ENCODE measurements at regions not wholly inside any gene's neighbourhood (a gene's known extent, or its start where the extent isn't known, plus 50 kb on each side); places are given as distances from the start of the nearest gene placed in this dataset.
A peak's percentile ranks its signal among the peaks of the same experiment; 100 is the strongest.
"Not testable (repeated sequence)": the region's sequence is repeated elsewhere in the genome, so short reads cannot be mapped to it uniquely, and the experiment has no call there.

GRCh38 chr2:89153210-89153609 is 461.7 kb downstream of the RPIA start:
- DNase-seq (ENCODE audit: low read depth): not testable (repeated sequence)

- not testable (repeated sequence) for DNase-seq (ENCODE audit: low read depth)
Observed at GRCh38 chr2:89154247-89154682, 462.8 kb downstream of the RPIA start.

GRCh38 chr2:89160306-89160705 is 468.8 kb downstream of the RPIA start:
- not testable (repeated sequence) for DNase-seq (ENCODE audit: low read depth)

GRCh38 chr2:89161626-89162025 is 470.2 kb downstream of the RPIA start:
- not testable (repeated sequence) for DNase-seq (ENCODE audit: low read depth)

- DNase-seq (ENCODE audit: low read depth): not testable (repeated sequence)
Observed at GRCh38 chr2:89170506-89171173, 479.2 kb downstream of the RPIA start.

- not testable (repeated sequence) for DNase-seq (ENCODE audit: low read depth)
Observed at GRCh38 chr2:89171174-89171519, 479.7 kb downstream of the RPIA start.

GRCh38 chr2:89177004-89177403 is 485.5 kb downstream of the RPIA start:
- not testable (repeated sequence) for DNase-seq (ENCODE audit: low read depth)

GRCh38 chr2:89182221-89182620 is 490.7 kb downstream of the RPIA start:
- peak; percentile 5 for DNase-seq (ENCODE audit: low read depth)

- not testable (repeated sequence) for DNase-seq (ENCODE audit: low read depth)
Observed at GRCh38 chr2:89184746-89185145, 493.3 kb downstream of the RPIA start.

- not testable (repeated sequence) for DNase-seq (ENCODE audit: low read depth)
Observed at GRCh38 chr2:89195636-89196251, 504.3 kb downstream of the RPIA start.

GRCh38 chr2:89196719-89197118 is 505.2 kb downstream of the RPIA start:
- not testable (repeated sequence) for DNase-seq (ENCODE audit: low read depth)

- DNase-seq (ENCODE audit: low read depth): not testable (repeated sequence)
Observed at GRCh38 chr2:89198026-89198425, 506.6 kb downstream of the RPIA start.

GRCh38 chr2:89199453-89200246 is 508.2 kb downstream of the RPIA start:
- DNase-seq (ENCODE audit: low read depth): not testable (repeated sequence)

GRCh38 chr2:89200247-89200527 is 508.7 kb downstream of the RPIA start:
- not testable (repeated sequence) for DNase-seq (ENCODE audit: low read depth)

GRCh38 chr2:89202518-89202917 is 511.0 kb downstream of the RPIA start:
- DNase-seq (ENCODE audit: low read depth): not testable (repeated sequence)

GRCh38 chr2:89205153-89205552 is 513.7 kb downstream of the RPIA start:
- not testable (repeated sequence) for DNase-seq (ENCODE audit: low read depth)

- DNase-seq (ENCODE audit: low read depth): peak; percentile 48
Observed at GRCh38 chr2:89208144-89208932, 516.9 kb downstream of the RPIA start.

GRCh38 chr2:89213151-89213550 is 521.7 kb downstream of the RPIA start:
- DNase-seq (ENCODE audit: low read depth): not testable (repeated sequence)

- DNase-seq (ENCODE audit: low read depth): not testable (repeated sequence)
Observed at GRCh38 chr2:89213811-89214210, 522.3 kb downstream of the RPIA start.

GRCh38 chr2:89221474-89221873 is 530.0 kb downstream of the RPIA start:
- not testable (repeated sequence) for DNase-seq (ENCODE audit: low read depth)

GRCh38 chr2:89222063-89222732 is 530.7 kb downstream of the RPIA start:
- not testable (repeated sequence) for DNase-seq (ENCODE audit: low read depth)

- not testable (repeated sequence) for DNase-seq (ENCODE audit: low read depth)
Observed at GRCh38 chr2:89224803-89225202, 533.3 kb downstream of the RPIA start.

Data from non-pigmented ciliary epithelial cell (primary cell).